WI38 (cell line): ENCODE measurements at regions not wholly inside any gene's neighbourhood (a gene's known extent, or its start where the extent isn't known, plus 50 kb on each side); places are given as distances from the start of the nearest gene placed in this dataset.
"Not testable (repeated sequence)": the region's sequence is repeated elsewhere in the genome, so short reads cannot be mapped to it uniquely, and the experiment has no call there.

ENCODE experiments used
- H3K4me3 ChIP-seq: 2 replicates; pipeline ENCODE4 v1.5.1; 2011; ENCODE audit warnings: low read depth, mild to moderate bottlenecking, control low read depth, low read length
- TF ChIP-seq, protein P1 (sequence below): IDR thresholded peaks from 2 replicates; pipeline ENCODE4 v1.5.1; 2012; ENCODE audit warnings: low read depth, mild to moderate bottlenecking, control low read depth, low read length

DNA sequence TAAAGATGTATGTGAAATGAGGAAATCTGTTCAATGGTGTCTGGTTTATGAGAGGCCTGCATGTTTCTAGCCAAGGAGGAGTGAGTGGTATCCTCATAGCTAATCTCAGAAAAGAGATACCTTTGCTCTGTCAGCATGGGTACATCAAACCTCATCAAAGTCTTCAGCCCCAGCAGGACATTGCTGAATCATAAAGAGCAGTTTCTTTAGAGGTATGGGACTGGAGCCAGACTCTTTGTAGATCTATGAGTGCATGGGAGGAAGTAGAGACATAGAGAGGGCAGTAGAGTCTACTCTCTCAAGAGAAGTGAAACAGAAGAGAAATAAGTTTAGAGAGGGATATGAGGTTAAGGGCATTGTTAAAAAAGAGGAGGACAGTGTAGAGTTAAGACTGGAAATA, 1950.9 kb downstream of the ARAP2 start:
- TF ChIP-seq, protein P1, sequence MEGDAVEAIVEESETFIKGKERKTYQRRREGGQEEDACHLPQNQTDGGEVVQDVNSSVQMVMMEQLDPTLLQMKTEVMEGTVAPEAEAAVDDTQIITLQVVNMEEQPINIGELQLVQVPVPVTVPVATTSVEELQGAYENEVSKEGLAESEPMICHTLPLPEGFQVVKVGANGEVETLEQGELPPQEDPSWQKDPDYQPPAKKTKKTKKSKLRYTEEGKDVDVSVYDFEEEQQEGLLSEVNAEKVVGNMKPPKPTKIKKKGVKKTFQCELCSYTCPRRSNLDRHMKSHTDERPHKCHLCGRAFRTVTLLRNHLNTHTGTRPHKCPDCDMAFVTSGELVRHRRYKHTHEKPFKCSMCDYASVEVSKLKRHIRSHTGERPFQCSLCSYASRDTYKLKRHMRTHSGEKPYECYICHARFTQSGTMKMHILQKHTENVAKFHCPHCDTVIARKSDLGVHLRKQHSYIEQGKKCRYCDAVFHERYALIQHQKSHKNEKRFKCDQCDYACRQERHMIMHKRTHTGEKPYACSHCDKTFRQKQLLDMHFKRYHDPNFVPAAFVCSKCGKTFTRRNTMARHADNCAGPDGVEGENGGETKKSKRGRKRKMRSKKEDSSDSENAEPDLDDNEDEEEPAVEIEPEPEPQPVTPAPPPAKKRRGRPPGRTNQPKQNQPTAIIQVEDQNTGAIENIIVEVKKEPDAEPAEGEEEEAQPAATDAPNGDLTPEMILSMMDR: no peak
- no peak overlapping the region for H3K4me3 ChIP-seq

DNA sequence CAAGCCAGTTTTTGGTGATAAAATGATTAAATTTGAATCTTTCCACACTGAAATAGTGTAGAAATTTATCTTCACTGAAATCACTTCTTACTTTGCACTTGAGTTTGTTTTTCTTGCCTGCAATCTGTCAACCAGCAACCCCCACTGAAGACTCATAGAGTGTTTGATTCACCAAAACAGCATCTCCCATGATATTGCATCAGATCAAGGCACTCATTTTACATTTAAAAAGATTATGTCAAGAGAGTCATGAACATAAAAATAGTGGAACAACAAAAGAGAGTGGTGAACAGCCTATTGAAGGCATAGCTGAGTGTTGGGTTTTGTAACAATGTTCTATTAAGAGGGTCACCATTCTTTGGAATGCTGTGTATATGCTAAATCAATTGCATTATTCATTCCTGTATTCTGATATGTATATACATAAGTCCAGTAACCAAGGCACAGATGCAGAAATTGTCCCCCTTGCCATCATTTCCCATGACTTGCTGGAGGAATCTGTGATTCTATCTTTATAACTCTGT, 1934.9 kb downstream of the ARAP2 start:
- no peak overlapping the region for H3K4me3 ChIP-seq
- TF ChIP-seq, protein P1: no peak

DNA sequence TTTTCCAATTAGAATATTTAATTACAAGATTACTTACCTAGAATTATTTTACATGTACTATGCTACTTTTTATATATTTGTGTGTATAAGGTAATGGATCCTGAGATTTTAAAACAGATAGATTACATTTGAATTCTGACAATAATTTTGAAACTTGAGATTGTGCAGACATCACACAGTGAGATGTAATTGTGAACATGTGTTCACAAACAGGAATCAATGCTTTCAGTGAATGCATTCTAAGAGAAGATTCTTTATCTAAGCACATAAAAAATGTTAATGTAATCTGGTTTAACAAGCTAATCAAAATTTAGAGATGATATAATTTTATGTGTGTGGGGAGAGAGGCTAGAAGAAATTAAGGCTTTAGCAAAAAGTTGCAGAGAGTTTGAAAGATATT, 1925.5 kb downstream of the ARAP2 start:
- TF ChIP-seq, protein P1: no peak

DNA sequence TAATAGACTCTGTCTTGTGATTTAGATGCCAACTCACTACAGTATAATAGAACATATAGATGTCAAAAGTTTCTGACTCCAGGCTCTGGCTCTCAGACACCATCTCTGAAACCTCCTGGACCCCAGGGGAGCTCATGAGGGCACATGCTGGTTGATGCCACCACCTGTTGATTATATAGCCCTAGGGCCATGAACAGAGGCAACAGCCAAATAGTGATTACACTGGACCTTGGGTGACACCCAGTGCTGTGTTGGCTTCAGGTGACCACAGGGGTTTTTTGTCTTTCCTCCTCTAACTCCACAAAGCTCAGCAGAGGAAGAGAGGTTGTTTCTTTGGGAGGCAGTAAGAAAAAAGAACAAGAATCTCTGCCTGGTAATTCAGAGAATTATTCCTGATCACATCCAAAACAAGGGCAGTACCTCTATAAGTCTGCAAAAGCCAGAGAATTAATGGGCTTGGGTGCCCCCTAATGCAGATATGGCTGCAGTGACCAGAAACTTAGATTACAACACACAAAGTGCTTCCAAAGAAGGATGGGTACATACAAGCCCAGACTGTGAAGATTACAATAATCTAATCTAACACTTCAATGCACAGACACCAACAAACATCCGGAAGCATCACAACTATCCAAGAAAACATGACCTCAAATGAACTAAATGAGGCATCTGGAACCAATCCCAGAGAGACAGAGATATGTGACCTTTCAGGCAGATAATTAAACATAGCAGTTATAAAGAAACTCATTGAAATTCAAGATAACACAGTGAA, 1920.6 kb downstream of the ARAP2 start:
- TF ChIP-seq, protein P1: no peak
- H3K4me3 ChIP-seq: no peak overlapping the region

More for the DNA sequence above, 1925.5 kb downstream of the ARAP2 start:
- H3K4me3 ChIP-seq: no peak overlapping the region

DNA sequence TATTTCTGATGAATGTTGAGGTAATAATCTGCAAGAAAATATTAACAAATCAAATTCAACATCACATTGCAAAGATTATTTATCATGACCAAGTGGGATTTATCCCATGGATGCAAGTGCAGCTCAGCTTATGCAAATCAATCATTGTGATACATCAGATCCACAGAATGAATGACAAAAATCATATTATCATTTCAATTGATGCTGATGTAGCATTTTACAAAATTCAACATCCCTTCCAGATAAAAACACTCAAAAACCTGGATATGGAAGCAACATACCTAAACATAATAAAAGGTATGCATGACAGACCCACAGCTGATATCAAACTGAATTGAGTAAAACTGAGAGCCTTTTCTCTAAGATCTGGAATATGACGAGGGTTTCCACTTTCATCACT, 1915.4 kb downstream of the ARAP2 start:
- TF ChIP-seq, protein P1: no peak
- H3K4me3 ChIP-seq: no peak overlapping the region

DNA sequence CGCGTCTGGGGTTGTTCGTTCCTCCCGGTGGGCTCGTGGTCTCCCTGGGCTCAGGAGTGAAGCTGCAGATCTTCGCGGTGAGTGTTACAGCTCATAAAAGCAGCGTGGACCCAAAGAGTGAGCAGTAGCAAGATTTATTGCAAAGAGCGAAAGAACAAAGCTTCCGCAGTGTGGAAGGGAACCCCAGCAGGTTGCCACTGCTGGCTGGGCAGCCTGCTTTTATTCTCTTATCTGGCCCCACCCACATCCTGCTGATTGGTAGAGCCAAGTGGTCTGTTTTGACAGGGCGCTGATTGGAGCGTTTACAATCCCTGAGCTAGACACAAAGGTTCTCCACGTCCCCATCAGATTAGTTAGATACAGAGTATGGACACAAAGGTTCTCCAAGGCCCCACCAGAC, 1909.2 kb downstream of the ARAP2 start:
- H3K4me3 ChIP-seq: not testable (repeated sequence)

DNA sequence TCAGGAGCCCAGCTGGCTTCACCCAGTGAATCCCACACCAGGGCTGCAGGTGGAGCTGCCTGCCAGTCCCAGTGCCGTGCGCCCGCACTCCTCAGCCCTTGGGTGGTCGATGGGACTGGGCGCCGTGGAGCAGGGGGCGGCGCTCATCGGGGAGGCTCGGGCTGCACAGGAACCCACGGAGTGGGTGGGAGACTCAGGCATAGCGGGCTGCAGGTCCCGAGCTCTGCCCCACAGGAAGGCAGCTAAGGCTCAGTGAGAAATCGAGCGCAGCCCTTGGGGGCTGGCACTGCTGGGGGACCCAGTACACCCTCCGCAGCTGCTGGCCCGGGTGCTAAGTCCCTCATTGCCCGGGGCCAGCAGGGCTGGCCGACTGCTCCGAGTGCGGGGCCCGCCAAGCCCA, 1908.8 kb downstream of the ARAP2 start:
- H3K4me3 ChIP-seq: not testable (repeated sequence)

DNA sequence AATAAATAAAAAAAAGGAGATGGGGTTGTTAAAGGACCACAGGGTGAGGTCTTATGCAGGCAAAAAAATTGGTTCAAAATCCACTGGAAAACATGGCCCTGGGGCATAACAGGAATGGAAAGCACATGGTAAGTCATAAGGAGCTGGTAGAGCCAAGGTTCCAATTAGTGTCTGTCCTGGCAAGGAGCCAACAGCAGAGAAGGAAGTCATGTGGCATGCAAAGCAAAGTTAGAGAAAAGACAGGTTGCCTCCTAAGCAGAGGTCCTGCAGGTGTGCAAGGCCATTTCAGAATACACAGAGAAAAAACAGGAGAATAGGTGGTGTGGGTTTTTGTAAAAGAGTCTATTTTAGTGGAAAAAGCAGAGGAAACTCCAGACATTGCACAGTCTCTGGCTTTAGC, 1881.7 kb downstream of the ARAP2 start:
- TF ChIP-seq, protein P1: no peak
- no peak overlapping the region for H3K4me3 ChIP-seq
